ENCODE measurements at regions not wholly inside any gene's neighbourhood (a gene's known extent, or its start where the extent isn't known, plus 50 kb on each side); places are given as distances from the start of the nearest gene placed in this dataset.

GRCh38 chr6:15872241-15873103 lies 209.6 kb upstream of the DTNBP1 start:
- H3K4me3 ChIP-seq (ENCODE audit: low read depth, low read length) = no peak overlapping the region
- no peak for TF ChIP-seq CTCF (IDR thresholded peaks at IDR 0.05; ENCODE audit: borderline replicate concordance, insufficient read depth, low read depth, low read length)

DNA sequence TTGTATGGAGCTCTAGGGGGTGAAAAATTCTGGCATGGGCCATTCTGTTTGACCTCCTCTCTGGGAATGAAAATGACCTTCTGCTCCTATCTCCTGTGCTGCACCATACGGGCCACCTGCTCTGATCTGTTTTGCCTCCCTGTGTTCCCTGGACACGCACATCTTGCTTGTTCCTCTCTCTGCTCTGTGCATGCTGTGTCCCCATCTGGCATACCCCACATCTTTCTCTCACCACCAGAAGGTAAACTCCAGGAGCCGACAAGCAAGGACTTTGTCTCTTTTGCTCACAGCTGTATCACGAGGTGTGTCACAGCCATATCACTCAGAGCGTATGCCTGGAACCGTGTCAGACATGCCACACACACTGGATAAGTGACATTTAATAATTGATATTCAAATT lies 208.4 kb upstream of the DTNBP1 start:
- H3K4me3 ChIP-seq (ENCODE audit: low read depth, low read length) = no peak overlapping the region
- TF ChIP-seq CTCF (IDR thresholded peaks at IDR 0.05; ENCODE audit: borderline replicate concordance, insufficient read depth, low read depth, low read length) = no peak

GRCh38 chr6:15870333-15871043 lies 207.7 kb upstream of the DTNBP1 start:
- no peak for TF ChIP-seq CTCF (IDR thresholded peaks at IDR 0.05; ENCODE audit: borderline replicate concordance, insufficient read depth, low read depth, low read length)
- H3K4me3 ChIP-seq (ENCODE audit: low read depth, low read length) = no peak overlapping the region

- H3K4me3 ChIP-seq (ENCODE audit: low read depth, low read length) = no peak overlapping the region
Measured at GRCh38 chr6:15864708-15865062, 201.9 kb upstream of the DTNBP1 start.

GRCh38 chr6:15864038-15864707 lies 201.3 kb upstream of the DTNBP1 start:
- H3K4me3 ChIP-seq (ENCODE audit: low read depth, low read length) = no peak overlapping the region
- TF ChIP-seq CTCF (IDR thresholded peaks at IDR 0.05; ENCODE audit: borderline replicate concordance, insufficient read depth, low read depth, low read length) = no peak

More at GRCh38 chr6:15864708-15865062, 201.9 kb upstream of the DTNBP1 start:
- TF ChIP-seq CTCF (IDR thresholded peaks at IDR 0.05; ENCODE audit: borderline replicate concordance, insufficient read depth, low read depth, low read length) = no peak

DNA sequence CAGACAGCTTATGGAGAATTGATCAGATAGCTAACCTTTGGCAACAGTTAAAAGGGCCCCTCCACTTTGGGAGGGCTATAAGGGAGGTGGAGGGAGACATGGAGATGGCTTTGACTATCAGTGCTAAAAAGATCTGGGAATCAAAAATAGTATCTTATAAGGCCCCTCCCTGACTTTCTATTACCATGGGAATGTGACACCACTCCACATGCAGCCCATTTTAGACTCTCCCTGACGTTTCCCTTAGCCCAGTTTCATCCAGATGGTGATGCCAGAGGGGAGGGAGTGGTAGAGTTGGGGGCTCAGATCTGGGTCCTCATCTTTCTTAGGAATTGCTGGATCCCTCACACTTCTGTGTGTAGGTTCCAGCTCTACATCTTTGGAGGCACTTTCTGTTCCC lies 200.0 kb upstream of the DTNBP1 start:
- no peak for TF ChIP-seq CTCF (IDR thresholded peaks at IDR 0.05; ENCODE audit: borderline replicate concordance, insufficient read depth, low read depth, low read length)
- H3K4me3 ChIP-seq (ENCODE audit: low read depth, low read length) = no peak overlapping the region

Measured in GM12875 (cell line).